SK-N-SH treated with all-trans-retinoic acid at 6 μM for 48 hours (cell line): ENCODE measurements at regions not wholly inside any gene's neighbourhood (a gene's known extent, or its start where the extent isn't known, plus 50 kb on each side); places are given as distances from the start of the nearest gene placed in this dataset.

Experiments used
- ATAC-seq: fragments of 200-7000 bp; cut with Tn5 transposase; 3 replicates; pipeline ENCODE4 v1.9.1; 2020; ENCODE audit warnings: mild to moderate bottlenecking, moderate library complexity
- ARNTL ChIP-seq: fragments of 450-650 bp; formaldehyde crosslinking; IDR thresholded peaks from 2 replicates; pipeline ENCODE4 v1.5.0; 2020; ENCODE audit warnings: low read depth, mild to moderate bottlenecking, moderate library complexity, borderline replicate concordance
- BACH2 ChIP-seq: fragments of 250-450 bp; sonication (Bioruptor Pico); IDR thresholded peaks from 2 replicates; pipeline ENCODE4 v1.9.0; 2021; ENCODE audit warnings: mild to moderate bottlenecking, borderline replicate concordance
- CREB5 ChIP-seq: fragments of 250-450 bp; sonication (Bioruptor Pico); IDR thresholded peaks from 2 replicates; pipeline ENCODE4 v1.5.1; 2020; ENCODE audit warnings: low read depth, mild to moderate bottlenecking, moderate library complexity
- ESRRG ChIP-seq: fragments of 250-450 bp; sonication (Bioruptor Pico); IDR thresholded peaks from 2 replicates; pipeline ENCODE4 v1.6.1; 2021; ENCODE audit warnings: mild to moderate bottlenecking
- GLIS3 ChIP-seq: fragments of 250-450 bp; sonication (Bioruptor Pico); IDR thresholded peaks from 2 replicates; pipeline ENCODE4 v1.5.0; 2020; ENCODE audit warnings: mild to moderate bottlenecking, moderate library complexity
- OSR1 ChIP-seq: fragments of 250-450 bp; sonication (Bioruptor Pico); IDR thresholded peaks from 2 replicates; pipeline ENCODE4 v1.8.0; 2022; ENCODE audit warnings: moderate library complexity, mild to moderate bottlenecking, inconsistent platforms
- PATZ1 ChIP-seq: fragments of 250-450 bp; sonication (Bioruptor Pico); IDR thresholded peaks from 2 replicates; pipeline ENCODE4 v1.8.0; 2020; ENCODE audit warnings: mild to moderate bottlenecking, moderate library complexity, borderline replicate concordance
- POU6F1 ChIP-seq: fragments of 250-450 bp; sonication (Bioruptor Pico); IDR thresholded peaks from 2 replicates; pipeline ENCODE4 v1.8.0; 2021; ENCODE audit warnings: low read depth, mild to moderate bottlenecking, moderate library complexity, borderline replicate concordance
- PPARA ChIP-seq: fragments of 250-450 bp; sonication (Bioruptor Pico); IDR thresholded peaks from 2 replicates; pipeline ENCODE4 v1.5.0; 2020; ENCODE audit warnings: mild to moderate bottlenecking, borderline replicate concordance
- RARB ChIP-seq: fragments of 250-450 bp; sonication (Bioruptor Pico); IDR thresholded peaks from 2 replicates; pipeline ENCODE4 v1.8.0; 2021; ENCODE audit warnings: mild to moderate bottlenecking, moderate library complexity
- SNAI2 ChIP-seq: fragments of 250-450 bp; sonication (Bioruptor Pico); IDR thresholded peaks from 2 replicates; pipeline ENCODE4 v1.5.0; 2020; ENCODE audit warnings: mild to moderate bottlenecking, moderate library complexity
- TCF4 ChIP-seq: fragments of 250-450 bp; sonication (Bioruptor Pico); IDR thresholded peaks from 2 replicates; pipeline ENCODE4 v1.8.0; 2021; ENCODE audit warnings: mild to moderate bottlenecking, moderate library complexity, borderline replicate concordance
- TOX ChIP-seq: fragments of 250-450 bp; sonication (Bioruptor Pico); IDR thresholded peaks from 2 replicates; pipeline ENCODE4 v1.8.0; 2021; ENCODE audit warnings: mild to moderate bottlenecking, moderate library complexity, borderline replicate concordance
- ZC3H10 ChIP-seq: fragments of 250-450 bp; sonication (Bioruptor Pico); IDR thresholded peaks from 2 replicates; pipeline ENCODE4 v1.5.1; 2021; ENCODE audit warnings: mild to moderate bottlenecking, moderate library complexity
- ZFP3 ChIP-seq: fragments of 250-450 bp; sonication (Bioruptor Pico); IDR thresholded peaks from 2 replicates; pipeline ENCODE4 v1.5.0; 2020; ENCODE audit warnings: mild to moderate bottlenecking, moderate library complexity
- ZFP30 ChIP-seq: fragments of 450-650 bp; formaldehyde crosslinking; IDR thresholded peaks from 2 replicates; pipeline ENCODE4 v1.5.0; 2022; ENCODE audit warnings: mild to moderate bottlenecking, moderate library complexity
- ZNF565 ChIP-seq: fragments of 450-650 bp; formaldehyde crosslinking; conservative IDR thresholded peaks from 2 replicates; pipeline ENCODE4 v1.5.0; 2020; ENCODE audit warnings: low read depth, mild to moderate bottlenecking, moderate library complexity
- ZNF70 ChIP-seq: fragments of 450-650 bp; formaldehyde crosslinking; IDR thresholded peaks from 2 replicates; pipeline ENCODE4 v1.5.0; 2020; ENCODE audit warnings: mild to moderate bottlenecking, moderate library complexity
- TF ChIP-seq, protein P1 (sequence below): fragments of 250-450 bp; sonication (Bioruptor Pico); IDR thresholded peaks from 2 replicates; pipeline ENCODE4 v1.5.0; 2020; ENCODE audit warnings: mild to moderate bottlenecking, moderate library complexity
- TF ChIP-seq, protein P2 (sequence below): fragments of 250-450 bp; sonication (Bioruptor Pico); IDR thresholded peaks from 2 replicates; pipeline ENCODE4 v1.5.1; 2021; ENCODE audit warnings: mild to moderate bottlenecking, moderate library complexity

DNA sequence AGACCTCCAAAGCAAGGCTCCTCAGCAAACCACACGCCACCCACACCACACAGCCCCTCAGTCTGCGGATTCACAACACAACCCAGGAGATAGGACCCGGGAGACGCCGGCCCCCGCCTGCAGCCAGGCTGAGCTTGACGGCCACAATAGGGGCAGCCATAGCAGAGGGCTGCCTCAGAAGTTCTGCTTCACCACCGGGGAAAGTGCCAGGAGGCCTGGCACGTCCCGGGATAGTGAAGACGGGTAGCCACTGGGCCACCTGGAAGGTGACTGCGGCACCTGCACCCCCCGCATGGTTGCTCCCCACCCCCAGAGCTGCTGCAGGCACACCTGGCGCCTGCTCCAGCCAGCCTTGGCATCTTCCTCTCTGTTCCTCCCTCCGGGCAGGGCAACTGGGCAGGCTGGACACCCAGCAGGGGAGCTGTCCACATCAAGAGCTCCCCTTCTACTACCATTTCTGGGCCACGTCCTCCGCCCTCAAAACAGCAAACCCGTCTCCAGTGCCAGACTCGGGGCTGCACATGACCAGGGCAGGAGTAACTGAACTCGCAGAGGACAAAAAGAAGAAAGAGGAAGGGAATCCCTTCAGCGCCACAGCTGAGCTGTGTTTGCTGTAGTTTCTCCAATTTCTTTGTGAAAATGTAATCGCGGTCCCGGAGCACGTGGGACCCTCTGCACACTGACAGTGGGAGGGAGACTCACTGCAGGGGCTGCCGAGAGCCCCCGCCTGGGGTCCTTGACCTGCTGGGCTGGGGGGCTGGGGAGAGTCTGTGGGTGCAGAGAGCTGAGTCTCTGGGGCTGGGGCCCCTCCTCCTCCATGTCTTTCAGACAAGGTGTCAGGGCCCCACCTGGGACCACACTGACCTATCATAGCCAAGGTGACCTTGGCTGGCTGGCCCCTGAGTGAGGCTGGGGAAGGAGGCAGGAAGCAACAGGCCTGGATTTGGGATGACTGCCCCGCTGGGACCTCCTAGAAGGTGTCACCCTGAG is 74.2 kb upstream of the C14orf180 start (continued):
- TF ChIP-seq, protein P1, sequence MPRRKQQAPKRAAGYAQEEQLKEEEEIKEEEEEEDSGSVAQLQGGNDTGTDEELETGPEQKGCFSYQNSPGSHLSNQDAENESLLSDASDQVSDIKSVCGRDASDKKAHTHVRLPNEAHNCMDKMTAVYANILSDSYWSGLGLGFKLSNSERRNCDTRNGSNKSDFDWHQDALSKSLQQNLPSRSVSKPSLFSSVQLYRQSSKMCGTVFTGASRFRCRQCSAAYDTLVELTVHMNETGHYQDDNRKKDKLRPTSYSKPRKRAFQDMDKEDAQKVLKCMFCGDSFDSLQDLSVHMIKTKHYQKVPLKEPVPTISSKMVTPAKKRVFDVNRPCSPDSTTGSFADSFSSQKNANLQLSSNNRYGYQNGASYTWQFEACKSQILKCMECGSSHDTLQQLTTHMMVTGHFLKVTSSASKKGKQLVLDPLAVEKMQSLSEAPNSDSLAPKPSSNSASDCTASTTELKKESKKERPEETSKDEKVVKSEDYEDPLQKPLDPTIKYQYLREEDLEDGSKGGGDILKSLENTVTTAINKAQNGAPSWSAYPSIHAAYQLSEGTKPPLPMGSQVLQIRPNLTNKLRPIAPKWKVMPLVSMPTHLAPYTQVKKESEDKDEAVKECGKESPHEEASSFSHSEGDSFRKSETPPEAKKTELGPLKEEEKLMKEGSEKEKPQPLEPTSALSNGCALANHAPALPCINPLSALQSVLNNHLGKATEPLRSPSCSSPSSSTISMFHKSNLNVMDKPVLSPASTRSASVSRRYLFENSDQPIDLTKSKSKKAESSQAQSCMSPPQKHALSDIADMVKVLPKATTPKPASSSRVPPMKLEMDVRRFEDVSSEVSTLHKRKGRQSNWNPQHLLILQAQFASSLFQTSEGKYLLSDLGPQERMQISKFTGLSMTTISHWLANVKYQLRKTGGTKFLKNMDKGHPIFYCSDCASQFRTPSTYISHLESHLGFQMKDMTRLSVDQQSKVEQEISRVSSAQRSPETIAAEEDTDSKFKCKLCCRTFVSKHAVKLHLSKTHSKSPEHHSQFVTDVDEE: no peak
- no peak for TF ChIP-seq CREB5 (CRISPR knock-in tag)

- TF ChIP-seq, protein P1: no peak
- TF ChIP-seq BACH2: no peak
- TF ChIP-seq TOX (CRISPR knock-in tag): no peak
- no peak for TF ChIP-seq ZC3H10 (CRISPR knock-in tag)
- no peak for TF ChIP-seq ARNTL (CRISPR knock-in tag)
- TF ChIP-seq RARB: no peak
- no peak for TF ChIP-seq POU6F1 (CRISPR knock-in tag)
- no peak for TF ChIP-seq CREB5 (CRISPR knock-in tag)
- TF ChIP-seq ZNF565 (CRISPR knock-in tag): no peak
- no peak for TF ChIP-seq ZNF70
- TF ChIP-seq GLIS3 (CRISPR knock-in tag): no peak
- no peak for TF ChIP-seq SNAI2 (CRISPR knock-in tag)
- ATAC-seq: no peak
Measured at GRCh38 chr14:104506461-104507253, 72.9 kb upstream of the C14orf180 start.

DNA sequence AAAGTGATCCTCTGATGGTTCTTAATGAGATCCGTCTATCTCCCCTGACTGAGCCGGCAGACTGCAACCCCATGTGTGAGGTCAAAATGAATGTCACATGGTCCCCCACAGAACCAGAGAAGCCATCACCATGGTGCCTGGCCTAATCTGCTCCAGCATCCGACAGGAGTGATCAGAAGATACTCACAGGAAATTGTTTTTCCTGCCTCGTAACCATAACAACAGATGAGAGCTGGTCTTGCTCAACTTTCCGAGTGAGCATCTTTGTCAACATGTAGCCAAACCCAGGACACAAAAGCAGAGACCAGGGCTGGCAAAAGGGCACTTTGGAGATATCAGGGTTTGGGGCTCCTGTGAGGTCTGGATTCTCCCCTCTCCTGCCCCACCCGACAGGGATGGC is 72.1 kb upstream of the C14orf180 start:
- ATAC-seq: no peak
- TF ChIP-seq TCF4 (CRISPR knock-in tag): peak; percentile 53; the same call in 1 of the 2 replicates
- no peak for TF ChIP-seq SNAI2 (CRISPR knock-in tag)

- ATAC-seq: no peak
- no peak for TF ChIP-seq ESRRG
- no peak for TF ChIP-seq BACH2
- TF ChIP-seq TOX (CRISPR knock-in tag): no peak
- TF ChIP-seq PPARA (CRISPR knock-in tag): no peak
- TF ChIP-seq ZNF565 (CRISPR knock-in tag): no peak
- TF ChIP-seq ZNF70: no peak
- no peak for TF ChIP-seq PATZ1 (CRISPR knock-in tag)
- no peak for TF ChIP-seq ZFP30 (CRISPR knock-in tag)
- TF ChIP-seq OSR1 (CRISPR knock-in tag): no peak
- TF ChIP-seq, protein P2, sequence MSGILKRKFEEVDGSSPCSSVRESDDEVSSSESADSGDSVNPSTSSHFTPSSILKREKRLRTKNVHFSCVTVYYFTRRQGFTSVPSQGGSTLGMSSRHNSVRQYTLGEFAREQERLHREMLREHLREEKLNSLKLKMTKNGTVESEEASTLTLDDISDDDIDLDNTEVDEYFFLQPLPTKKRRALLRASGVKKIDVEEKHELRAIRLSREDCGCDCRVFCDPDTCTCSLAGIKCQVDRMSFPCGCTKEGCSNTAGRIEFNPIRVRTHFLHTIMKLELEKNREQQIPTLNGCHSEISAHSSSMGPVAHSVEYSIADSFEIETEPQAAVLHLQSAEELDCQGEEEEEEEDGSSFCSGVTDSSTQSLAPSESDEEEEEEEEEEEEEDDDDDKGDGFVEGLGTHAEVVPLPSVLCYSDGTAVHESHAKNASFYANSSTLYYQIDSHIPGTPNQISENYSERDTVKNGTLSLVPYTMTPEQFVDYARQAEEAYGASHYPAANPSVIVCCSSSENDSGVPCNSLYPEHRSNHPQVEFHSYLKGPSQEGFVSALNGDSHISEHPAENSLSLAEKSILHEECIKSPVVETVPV (CRISPR knock-in tag): no peak
- TF ChIP-seq ZC3H10 (CRISPR knock-in tag): no peak
- TF ChIP-seq ZFP3 (CRISPR knock-in tag): no peak
Measured at GRCh38 chr14:104509673-104510072, 69.9 kb upstream of the C14orf180 start.
